ENCODE measurements at regions not wholly inside any gene's neighbourhood (a gene's known extent, or its start where the extent isn't known, plus 50 kb on each side); places are given as distances from the start of the nearest gene placed in this dataset.

GRCh38 chr5:58241389-58241788, 218.5 kb downstream of the PLK2 start:
- TF ChIP-seq CTCF (IDR thresholded peaks at IDR 0.05) (no peak), MXI1 (IDR thresholded peaks at IDR 0.05; ENCODE audit: low read depth, low read length) (no peak), RCOR1 (IDR thresholded peaks at IDR 0.05; ENCODE audit: low read length) (no peak), FOSL2 (IDR thresholded peaks at IDR 0.05; ENCODE audit: borderline replicate concordance, low read depth) (no peak)
